SK-N-SH treated with all-trans-retinoic acid at 6 μM for 48 hours (cell line): ENCODE measurements at regions not wholly inside any gene's neighbourhood (a gene's known extent, or its start where the extent isn't known, plus 50 kb on each side); places are given as distances from the start of the nearest gene placed in this dataset.

ENCODE experiments used
- ATAC-seq: fragments of 200-7000 bp; cut with Tn5 transposase; 3 replicates; pipeline ENCODE4 v1.9.1; 2020; ENCODE audit warnings: mild to moderate bottlenecking, moderate library complexity
- ARNTL ChIP-seq: fragments of 450-650 bp; formaldehyde crosslinking; IDR thresholded peaks from 2 replicates; pipeline ENCODE4 v1.5.0; 2020; ENCODE audit warnings: low read depth, mild to moderate bottlenecking, moderate library complexity, borderline replicate concordance
- BACH2 ChIP-seq: fragments of 250-450 bp; sonication (Bioruptor Pico); IDR thresholded peaks from 2 replicates; pipeline ENCODE4 v1.9.0; 2021; ENCODE audit warnings: mild to moderate bottlenecking, borderline replicate concordance
- CREB5 ChIP-seq: fragments of 250-450 bp; sonication (Bioruptor Pico); IDR thresholded peaks from 2 replicates; pipeline ENCODE4 v1.5.1; 2020; ENCODE audit warnings: low read depth, mild to moderate bottlenecking, moderate library complexity
- CSDC2 ChIP-seq: fragments of 250-450 bp; sonication (Bioruptor Pico); IDR thresholded peaks from 2 replicates; pipeline ENCODE4 v1.5.0; 2020; ENCODE audit warnings: mild to moderate bottlenecking, moderate library complexity
- ESRRG ChIP-seq: fragments of 250-450 bp; sonication (Bioruptor Pico); IDR thresholded peaks from 2 replicates; pipeline ENCODE4 v1.6.1; 2021; ENCODE audit warnings: mild to moderate bottlenecking
- GLIS3 ChIP-seq: fragments of 250-450 bp; sonication (Bioruptor Pico); IDR thresholded peaks from 2 replicates; pipeline ENCODE4 v1.5.0; 2020; ENCODE audit warnings: mild to moderate bottlenecking, moderate library complexity
- ISL1 ChIP-seq: fragments of 250-450 bp; sonication (Bioruptor Pico); IDR thresholded peaks from 2 replicates; pipeline ENCODE4 v2.1.2; 2022; ENCODE audit warnings: mild to moderate bottlenecking, moderate library complexity
- OSR1 ChIP-seq: fragments of 250-450 bp; sonication (Bioruptor Pico); IDR thresholded peaks from 2 replicates; pipeline ENCODE4 v1.8.0; 2022; ENCODE audit warnings: moderate library complexity, mild to moderate bottlenecking, inconsistent platforms
- PATZ1 ChIP-seq: fragments of 250-450 bp; sonication (Bioruptor Pico); IDR thresholded peaks from 2 replicates; pipeline ENCODE4 v1.8.0; 2020; ENCODE audit warnings: mild to moderate bottlenecking, moderate library complexity, borderline replicate concordance
- POU6F1 ChIP-seq: fragments of 250-450 bp; sonication (Bioruptor Pico); IDR thresholded peaks from 2 replicates; pipeline ENCODE4 v1.8.0; 2021; ENCODE audit warnings: low read depth, mild to moderate bottlenecking, moderate library complexity, borderline replicate concordance
- PPARA ChIP-seq: fragments of 250-450 bp; sonication (Bioruptor Pico); IDR thresholded peaks from 2 replicates; pipeline ENCODE4 v1.5.0; 2020; ENCODE audit warnings: mild to moderate bottlenecking, borderline replicate concordance
- SNAI2 ChIP-seq: fragments of 250-450 bp; sonication (Bioruptor Pico); IDR thresholded peaks from 2 replicates; pipeline ENCODE4 v1.5.0; 2020; ENCODE audit warnings: mild to moderate bottlenecking, moderate library complexity
- TCF4 ChIP-seq: fragments of 250-450 bp; sonication (Bioruptor Pico); IDR thresholded peaks from 2 replicates; pipeline ENCODE4 v1.8.0; 2021; ENCODE audit warnings: mild to moderate bottlenecking, moderate library complexity, borderline replicate concordance
- TOX ChIP-seq: fragments of 250-450 bp; sonication (Bioruptor Pico); IDR thresholded peaks from 2 replicates; pipeline ENCODE4 v1.8.0; 2021; ENCODE audit warnings: mild to moderate bottlenecking, moderate library complexity, borderline replicate concordance
- ZC3H10 ChIP-seq: fragments of 250-450 bp; sonication (Bioruptor Pico); IDR thresholded peaks from 2 replicates; pipeline ENCODE4 v1.5.1; 2021; ENCODE audit warnings: mild to moderate bottlenecking, moderate library complexity
- ZFP3 ChIP-seq: fragments of 250-450 bp; sonication (Bioruptor Pico); IDR thresholded peaks from 2 replicates; pipeline ENCODE4 v1.5.0; 2020; ENCODE audit warnings: mild to moderate bottlenecking, moderate library complexity
- ZFP30 ChIP-seq: fragments of 450-650 bp; formaldehyde crosslinking; IDR thresholded peaks from 2 replicates; pipeline ENCODE4 v1.5.0; 2022; ENCODE audit warnings: mild to moderate bottlenecking, moderate library complexity
- ZNF565 ChIP-seq: fragments of 450-650 bp; formaldehyde crosslinking; conservative IDR thresholded peaks from 2 replicates; pipeline ENCODE4 v1.5.0; 2020; ENCODE audit warnings: low read depth, mild to moderate bottlenecking, moderate library complexity
- ZNF8 ChIP-seq: fragments of 450-650 bp; formaldehyde crosslinking; IDR thresholded peaks from 2 replicates; pipeline ENCODE4 v1.5.0; 2020; ENCODE audit warnings: mild to moderate bottlenecking, moderate library complexity
- TF ChIP-seq, protein P1 (sequence below): fragments of 250-450 bp; sonication (Bioruptor Pico); IDR thresholded peaks from 2 replicates; pipeline ENCODE4 v1.5.1; 2021; ENCODE audit warnings: mild to moderate bottlenecking, moderate library complexity

GRCh38 chrX:40282348-40282747 lies 184.6 kb upstream of the BCOR start:
- TF ChIP-seq ZFP3 (CRISPR knock-in tag) (no peak), PATZ1 (CRISPR knock-in tag) (no peak), GLIS3 (CRISPR knock-in tag) (no peak)
- ATAC-seq = no peak

DNA sequence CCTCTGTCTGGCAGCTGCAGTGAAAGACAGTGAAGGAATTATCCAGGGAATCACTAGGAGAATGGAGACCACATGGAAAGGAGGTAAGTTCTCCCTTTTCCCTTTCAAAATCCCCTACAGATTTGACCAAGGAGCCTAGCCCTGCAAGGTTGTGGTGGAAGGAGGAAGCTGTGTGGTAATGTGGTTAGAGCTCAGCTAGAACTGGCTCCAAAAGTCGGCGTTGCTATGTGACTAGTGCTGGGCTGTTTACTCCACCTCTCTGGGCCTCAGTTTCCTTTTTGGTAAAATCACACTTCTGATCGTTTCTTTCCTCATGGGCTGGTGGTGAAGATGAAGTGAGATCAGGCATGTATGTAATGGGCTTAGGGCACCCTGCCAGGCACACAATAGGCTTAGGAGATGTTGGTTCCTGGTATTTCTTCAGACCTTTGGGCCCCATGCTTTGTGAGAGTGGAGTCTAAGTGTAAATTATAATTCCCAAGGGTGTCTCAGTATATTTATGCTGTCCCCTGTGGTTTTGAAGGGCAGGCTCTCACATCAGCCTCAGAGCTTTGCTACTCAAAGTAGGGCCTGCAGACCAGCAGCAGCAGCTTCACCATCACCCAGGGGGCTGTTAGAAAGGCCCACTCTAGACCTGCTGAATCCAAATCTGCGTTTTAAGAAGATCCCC lies 183.7 kb upstream of the BCOR start:
- TF ChIP-seq, protein P1, sequence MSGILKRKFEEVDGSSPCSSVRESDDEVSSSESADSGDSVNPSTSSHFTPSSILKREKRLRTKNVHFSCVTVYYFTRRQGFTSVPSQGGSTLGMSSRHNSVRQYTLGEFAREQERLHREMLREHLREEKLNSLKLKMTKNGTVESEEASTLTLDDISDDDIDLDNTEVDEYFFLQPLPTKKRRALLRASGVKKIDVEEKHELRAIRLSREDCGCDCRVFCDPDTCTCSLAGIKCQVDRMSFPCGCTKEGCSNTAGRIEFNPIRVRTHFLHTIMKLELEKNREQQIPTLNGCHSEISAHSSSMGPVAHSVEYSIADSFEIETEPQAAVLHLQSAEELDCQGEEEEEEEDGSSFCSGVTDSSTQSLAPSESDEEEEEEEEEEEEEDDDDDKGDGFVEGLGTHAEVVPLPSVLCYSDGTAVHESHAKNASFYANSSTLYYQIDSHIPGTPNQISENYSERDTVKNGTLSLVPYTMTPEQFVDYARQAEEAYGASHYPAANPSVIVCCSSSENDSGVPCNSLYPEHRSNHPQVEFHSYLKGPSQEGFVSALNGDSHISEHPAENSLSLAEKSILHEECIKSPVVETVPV (CRISPR knock-in tag) = no peak
- TF ChIP-seq ZC3H10 (CRISPR knock-in tag) = no peak
- TF ChIP-seq OSR1 (CRISPR knock-in tag) = no peak
- no peak for TF ChIP-seq PPARA (CRISPR knock-in tag)
- no peak for TF ChIP-seq CREB5 (CRISPR knock-in tag)
- no peak for TF ChIP-seq ZNF565 (CRISPR knock-in tag)
- no peak for TF ChIP-seq ZFP3 (CRISPR knock-in tag)
- no peak for TF ChIP-seq SNAI2
- no peak for TF ChIP-seq ISL1 (CRISPR knock-in tag)
- no peak for TF ChIP-seq GLIS3 (CRISPR knock-in tag)
- no peak for TF ChIP-seq ZNF8 (CRISPR knock-in tag)
- TF ChIP-seq PATZ1 (CRISPR knock-in tag) = no peak
- TF ChIP-seq TOX (CRISPR knock-in tag) = no peak
- no peak for TF ChIP-seq BACH2 (CRISPR knock-in tag)
- no peak for TF ChIP-seq CSDC2 (CRISPR knock-in tag)
- TF ChIP-seq TCF4 (CRISPR knock-in tag) = no peak
- no peak for TF ChIP-seq POU6F1 (CRISPR knock-in tag)
- TF ChIP-seq ARNTL (CRISPR knock-in tag) = no peak
- no peak for TF ChIP-seq ESRRG
- TF ChIP-seq ZFP30 (CRISPR knock-in tag) = no peak
- no peak for ATAC-seq

GRCh38 chrX:40279762-40280161 lies 182.0 kb upstream of the BCOR start:
- ATAC-seq = no peak
- no peak for TF ChIP-seq ARNTL (CRISPR knock-in tag)
- no peak for TF ChIP-seq PATZ1 (CRISPR knock-in tag)
- TF ChIP-seq, protein P1 (CRISPR knock-in tag) = no peak
- no peak for TF ChIP-seq SNAI2
- no peak for TF ChIP-seq ISL1 (CRISPR knock-in tag)
- TF ChIP-seq CREB5 (CRISPR knock-in tag) = no peak
- no peak for TF ChIP-seq TOX (CRISPR knock-in tag)
- TF ChIP-seq TCF4 (CRISPR knock-in tag) = no peak
- TF ChIP-seq POU6F1 (CRISPR knock-in tag) = no peak
- no peak for TF ChIP-seq ZNF565 (CRISPR knock-in tag)
- no peak for TF ChIP-seq CSDC2 (CRISPR knock-in tag)
- no peak for TF ChIP-seq ZC3H10 (CRISPR knock-in tag)
- no peak for TF ChIP-seq PPARA (CRISPR knock-in tag)
- TF ChIP-seq OSR1 (CRISPR knock-in tag) = no peak
- TF ChIP-seq GLIS3 (CRISPR knock-in tag) = no peak
